ENCODE measurements at regions not wholly inside any gene's neighbourhood (a gene's known extent, or its start where the extent isn't known, plus 50 kb on each side); places are given as distances from the start of the nearest gene placed in this dataset.

DNA sequence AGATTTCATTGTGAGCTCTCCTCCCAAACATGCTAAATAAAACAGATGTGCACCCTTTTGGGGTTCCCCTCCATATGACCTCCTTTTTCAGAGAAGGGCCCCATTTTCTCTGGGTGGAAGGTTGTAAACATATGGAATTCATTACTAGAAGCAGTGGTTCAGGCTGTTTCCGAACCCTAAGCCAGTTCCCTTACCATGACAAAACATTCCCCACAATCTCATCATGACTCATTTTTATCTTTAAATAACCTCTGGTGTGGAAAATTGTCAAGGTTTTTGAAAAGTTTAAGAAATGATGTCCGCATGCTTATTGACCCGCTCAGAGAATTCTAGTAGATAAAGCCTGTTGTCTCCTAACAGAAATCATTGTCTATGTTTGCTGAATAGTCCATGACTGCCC lies 127.3 kb upstream of the PIK3R1 start:
- Mint-ChIP-seq H3K4me3 (ENCODE audit: low read depth, unreplicated experiment) (no peak overlapping the region), H3K27me3 (ENCODE audit: unreplicated experiment) (no peaks in the 10 kb centered on the region), H3K36me3 (ENCODE audit: insufficient read depth, unreplicated experiment) (no peaks in the 10 kb centered on the region), H3K4me1 (ENCODE audit: low read depth, unreplicated experiment) (no peaks in the 10 kb centered on the region), H3K27ac (ENCODE audit: unreplicated experiment) (no peak overlapping the region), H3K9me3 (ENCODE audit: low read depth, unreplicated experiment) (peaks cover 4% of the 10 kb centered on the region)
- DNase-seq, result no peak
- no TSS peak for BruUV-seq (replicated peaks)
- TF ChIP-seq, protein P1, sequence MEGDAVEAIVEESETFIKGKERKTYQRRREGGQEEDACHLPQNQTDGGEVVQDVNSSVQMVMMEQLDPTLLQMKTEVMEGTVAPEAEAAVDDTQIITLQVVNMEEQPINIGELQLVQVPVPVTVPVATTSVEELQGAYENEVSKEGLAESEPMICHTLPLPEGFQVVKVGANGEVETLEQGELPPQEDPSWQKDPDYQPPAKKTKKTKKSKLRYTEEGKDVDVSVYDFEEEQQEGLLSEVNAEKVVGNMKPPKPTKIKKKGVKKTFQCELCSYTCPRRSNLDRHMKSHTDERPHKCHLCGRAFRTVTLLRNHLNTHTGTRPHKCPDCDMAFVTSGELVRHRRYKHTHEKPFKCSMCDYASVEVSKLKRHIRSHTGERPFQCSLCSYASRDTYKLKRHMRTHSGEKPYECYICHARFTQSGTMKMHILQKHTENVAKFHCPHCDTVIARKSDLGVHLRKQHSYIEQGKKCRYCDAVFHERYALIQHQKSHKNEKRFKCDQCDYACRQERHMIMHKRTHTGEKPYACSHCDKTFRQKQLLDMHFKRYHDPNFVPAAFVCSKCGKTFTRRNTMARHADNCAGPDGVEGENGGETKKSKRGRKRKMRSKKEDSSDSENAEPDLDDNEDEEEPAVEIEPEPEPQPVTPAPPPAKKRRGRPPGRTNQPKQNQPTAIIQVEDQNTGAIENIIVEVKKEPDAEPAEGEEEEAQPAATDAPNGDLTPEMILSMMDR (IDR thresholded peaks at IDR 0.05; ENCODE audit: unreplicated experiment), result no peak
- CTCF ChIA-PET, result no interaction called here
- intact Hi-C loops (cut with micrococcal nuclease; ENCODE audit: unreplicated experiment), result no loop called here

DNA sequence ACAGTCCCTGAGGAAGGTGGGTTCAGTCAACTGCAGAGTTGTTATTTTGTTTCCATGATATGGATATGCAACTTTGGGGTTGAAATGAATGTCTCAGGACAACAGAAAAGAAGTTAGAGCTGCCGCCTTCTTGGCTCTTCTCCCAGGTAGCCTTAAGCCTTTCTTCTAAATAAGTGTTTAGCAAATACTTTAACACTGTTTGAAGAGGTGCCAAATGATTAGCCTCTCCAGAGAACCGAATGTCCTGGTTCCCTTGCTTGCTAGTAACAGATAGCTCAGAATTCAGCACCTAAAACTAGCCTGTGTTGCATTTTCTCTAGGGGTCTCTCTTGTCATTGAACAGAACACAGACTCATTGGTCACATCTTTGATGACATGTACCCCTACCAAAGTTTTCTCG lies 127.7 kb upstream of the PIK3R1 start:
- Mint-ChIP-seq H3K36me3 (ENCODE audit: insufficient read depth, unreplicated experiment) (no peaks in the 10 kb centered on the region), H3K27ac (ENCODE audit: unreplicated experiment) (no peak overlapping the region), H3K4me1 (ENCODE audit: low read depth, unreplicated experiment) (no peaks in the 10 kb centered on the region), H3K27me3 (ENCODE audit: unreplicated experiment) (no peaks in the 10 kb centered on the region), H3K4me3 (ENCODE audit: low read depth, unreplicated experiment) (no peak overlapping the region), H3K9me3 (ENCODE audit: low read depth, unreplicated experiment) (peaks cover 7% of the 10 kb centered on the region)
- DNase-seq, result no peak
- BruUV-seq (replicated peaks), result no TSS peak
- intact Hi-C loops (cut with micrococcal nuclease; ENCODE audit: unreplicated experiment), result no loop called here
- CTCF ChIA-PET, result no interaction called here
- TF ChIP-seq, protein P1 (IDR thresholded peaks at IDR 0.05; ENCODE audit: unreplicated experiment), result no peak

DNA sequence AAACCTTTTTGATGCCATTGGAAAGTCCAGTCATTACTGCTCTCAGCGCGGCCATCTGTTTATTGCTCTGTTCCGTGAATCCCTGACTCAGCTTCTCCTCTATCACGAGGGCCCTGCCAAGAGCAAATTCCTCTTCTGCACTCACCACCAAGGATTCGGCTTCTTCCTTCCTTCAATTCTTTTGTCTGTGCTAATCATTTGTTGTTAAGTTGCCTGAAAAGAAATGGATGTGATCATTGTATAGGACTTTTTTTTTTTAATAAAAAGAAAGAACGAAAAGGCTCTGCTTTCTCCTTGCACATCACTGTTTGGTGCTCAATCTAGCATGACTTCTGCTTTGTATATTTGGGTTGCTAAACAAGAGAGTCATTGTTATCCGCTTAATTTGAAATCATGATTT lies 128.7 kb upstream of the PIK3R1 start:
- TF ChIP-seq, protein P1 (IDR thresholded peaks at IDR 0.05; ENCODE audit: unreplicated experiment), result no peak
- peaks cover 7% of the 10 kb centered on the region for H3K9me3 Mint-ChIP-seq (ENCODE audit: low read depth, unreplicated experiment)
- DNase-seq, result no peak
- H3K4me1 Mint-ChIP-seq (ENCODE audit: low read depth, unreplicated experiment), result no peaks in the 10 kb centered on the region
- CTCF ChIA-PET, result interaction anchor here (0.8 kb wide), 1 partner anchor 41 kb away, joined by 7 read pairs; no protein-coding TSS in a partner anchor
- H3K36me3 Mint-ChIP-seq (ENCODE audit: insufficient read depth, unreplicated experiment), result no peaks in the 10 kb centered on the region
- no peak overlapping the region for H3K27ac Mint-ChIP-seq (ENCODE audit: unreplicated experiment)
- H3K27me3 Mint-ChIP-seq (ENCODE audit: unreplicated experiment), result no peaks in the 10 kb centered on the region
- intact Hi-C loops (cut with micrococcal nuclease; ENCODE audit: unreplicated experiment), result no loop called here
- BruUV-seq (replicated peaks), result no TSS peak
- H3K4me3 Mint-ChIP-seq (ENCODE audit: low read depth, unreplicated experiment), result no peak overlapping the region

DNA sequence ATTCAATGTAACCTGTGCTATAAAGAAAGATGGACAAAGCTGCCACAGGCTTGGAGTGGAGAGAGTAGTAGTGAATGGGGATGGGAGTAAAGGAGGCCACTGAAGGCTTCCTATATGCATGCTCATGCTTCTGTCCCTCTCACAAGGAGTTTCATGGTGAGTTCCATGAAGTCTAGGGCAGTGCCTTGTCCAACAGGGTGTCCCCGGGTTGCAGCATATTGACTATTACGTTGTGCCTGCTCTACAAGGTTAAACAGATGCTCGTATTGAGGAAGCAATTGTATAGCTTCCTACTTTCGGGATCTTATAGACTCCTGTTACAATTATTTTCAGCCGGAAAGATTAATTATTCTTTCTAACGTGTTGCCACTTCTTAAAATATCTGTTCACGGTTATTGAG lies 129.1 kb upstream of the PIK3R1 start:
- no peak for DNase-seq
- no TSS peak for BruUV-seq (replicated peaks)
- Mint-ChIP-seq H3K4me1 (ENCODE audit: low read depth, unreplicated experiment) (no peaks in the 10 kb centered on the region), H3K27ac (ENCODE audit: unreplicated experiment) (no peak overlapping the region), H3K4me3 (ENCODE audit: low read depth, unreplicated experiment) (no peak overlapping the region), H3K9me3 (ENCODE audit: low read depth, unreplicated experiment) (peaks cover 7% of the 10 kb centered on the region), H3K27me3 (ENCODE audit: unreplicated experiment) (no peaks in the 10 kb centered on the region), H3K36me3 (ENCODE audit: insufficient read depth, unreplicated experiment) (no peaks in the 10 kb centered on the region)
- CTCF ChIA-PET, result no interaction called here
- TF ChIP-seq, protein P1 (IDR thresholded peaks at IDR 0.05; ENCODE audit: unreplicated experiment), result no peak
- intact Hi-C loops (cut with micrococcal nuclease; ENCODE audit: unreplicated experiment), result no loop called here
